K562 (cell line): ENCODE measurements at regions not wholly inside any gene's neighbourhood (a gene's known extent, or its start where the extent isn't known, plus 50 kb on each side); places are given as distances from the start of the nearest gene placed in this dataset.

Experiments
- ATAC-seq: fragments of 200-7000 bp; cut with Tn5 transposase; 3 replicates; pipeline ENCODE4 v1.9.1; 2020; ENCODE audit warnings: moderate library complexity
- BruUV-seq: library from RNA; stranded (reverse); fragments of 400-500 nt; replicated peaks from 2 replicates; lab custom pipeline; 2021; lab: Mats Ljungman, UMichigan
- CTCF ChIA-PET: fragments of 300-600 bp; formaldehyde crosslinking; extraction: SDS; loops from one replicate; lab custom pipeline; 2021; ENCODE audit warnings: low intra/inter-chr PET ratio; lab: Yijun Ruan, JAX
- POLR2A ChIA-PET: fragments of 300-600, 350-650 bp; sonication (Branson Sonifier 250); formaldehyde crosslinking; extraction: SDS; loops from one replicate; lab custom pipeline; 2021; ENCODE audit warnings: antibody characterized with exemption, inconsistent platforms; lab: Yijun Ruan, JAX
- DNase-seq, 4 experiments: peaks; one replicate each; pipeline versions ENCODE4 v3.0.0 to v3.0.0-alpha.2; 2011 to 2018; ENCODE audit warnings: low spot score in 3 of 4, mixed read lengths in 3 of 4; ENCODE audit errors: extremely low read depth in 1 of 4
- FAIRE-seq: peaks from 2 replicates; lab custom pipeline; 2011; peaks lifted over from hg19 to GRCh38; lab: Jason Lieb, UNC
- H2AFZ ChIP-seq: 2 replicates; pipeline ENCODE4 v1.6.0; 2011; ENCODE audit warnings: low read depth, low read length, control low read depth, inconsistent platforms
- H3K27ac ChIP-seq: fragments of 200-600 bp; 3 replicates; pipeline ENCODE4 v1.8.0; 2011; ENCODE audit warnings: low read depth, mild to moderate bottlenecking, control low read depth, inconsistent platforms, low read length, moderate library complexity, mixed read lengths; ENCODE audit errors: extremely low read depth
- H3K27me3 ChIP-seq, 2 experiments: fragments of 300-600 bp in 1 of 2; 2 replicates in 1 of 2; 3 replicates in 1 of 2; pipeline versions ENCODE4 v1.6.0 to v1.8.0; 2011; ENCODE audit warnings: inconsistent platforms in 2 of 2, low read length in 2 of 2, mild to moderate bottlenecking in 1 of 2, mixed read lengths in 1 of 2, moderate library complexity in 1 of 2; ENCODE audit not compliant: control insufficient read depth in 2 of 2, insufficient read depth in 2 of 2
- H3K36me3 ChIP-seq: fragments of 300-600 bp; 3 replicates; pipeline ENCODE4 v1.8.0; 2011; ENCODE audit warnings: mild to moderate bottlenecking, low read length, inconsistent platforms; ENCODE audit not compliant: control insufficient read depth, insufficient read depth
- H3K4me1 ChIP-seq, 2 experiments: fragments of 200-600 bp in 1 of 2; replicated peaks in 1 of 2; 2 replicates in 1 of 2; 3 replicates in 1 of 2; pipeline versions ENCODE4 v1.5.1 to v1.8.0; 2011; ENCODE audit warnings: inconsistent platforms in 2 of 2, low read length in 2 of 2, mild to moderate bottlenecking in 1 of 2, mixed read lengths in 1 of 2, moderate library complexity in 1 of 2; ENCODE audit not compliant: control insufficient read depth in 2 of 2, insufficient read depth in 2 of 2
- H3K4me2 ChIP-seq: 2 replicates; pipeline ENCODE4 v1.6.1; 2011; ENCODE audit warnings: low read length, control low read depth, inconsistent platforms, mixed read lengths; ENCODE audit not compliant: insufficient read depth
- H3K4me3 ChIP-seq: fragments of 200-600 bp; sonication (generic), shearing (Covaris generic); 2 replicates; pipeline ENCODE4 v1.5.1; 2016; ENCODE audit warnings: control low read depth, inconsistent platforms
- H3K79me2 ChIP-seq: fragments of 200-600 bp; 3 replicates; pipeline ENCODE4 v1.8.0; 2011; ENCODE audit warnings: low read length, inconsistent platforms; ENCODE audit not compliant: control insufficient read depth, insufficient read depth
- H3K9ac ChIP-seq, 2 experiments: 2 replicates each; pipeline versions ENCODE4 v1.6.0 to v1.6.1; 2011; ENCODE audit warnings: low read depth in 2 of 2, low read length in 2 of 2, control low read depth in 1 of 2, inconsistent platforms in 1 of 2, mild to moderate bottlenecking in 1 of 2, mixed read lengths in 1 of 2; ENCODE audit not compliant: insufficient read depth in 1 of 2
- H3K9me1 ChIP-seq: one replicate; pipeline ENCODE4 v1.6.0; 2011; ENCODE audit warnings: inconsistent platforms, mild to moderate bottlenecking, low read length, moderate library complexity; ENCODE audit not compliant: control insufficient read depth, insufficient read depth
- H3K9me3 ChIP-seq: replicated peaks from 2 replicates; pipeline ENCODE4 v1.5.1; 2011; ENCODE audit warnings: low read depth, low read length, inconsistent platforms; ENCODE audit not compliant: control insufficient read depth, insufficient read depth
- H4K20me1 ChIP-seq: replicated peaks from 2 replicates; pipeline ENCODE4 v1.6.1; 2011; ENCODE audit warnings: low read length, inconsistent platforms, mixed read lengths; ENCODE audit not compliant: control insufficient read depth, insufficient read depth
- PCBP1 ChIP-seq: fragments of 200-400 bp; formaldehyde crosslinking; IDR thresholded peaks from 2 replicates; pipeline ENCODE4 v1.6.1; 2018; ENCODE audit warnings: mild to moderate bottlenecking, low read depth, low read length; ENCODE audit not compliant: poor library complexity, severe bottlenecking
- PHB ChIP-seq: fragments of 250-450 bp; sonication (Bioruptor Pico); IDR thresholded peaks from 2 replicates; pipeline ENCODE4 v1.5.0; 2021
- SMC3 ChIP-seq: conservative IDR thresholded peaks from 2 replicates; pipeline ENCODE4 v1.6.1; 2011; ENCODE audit warnings: low read depth, low read length, improper control_type of control experiment; ENCODE audit not compliant: insufficient read depth
- SP1 ChIP-seq: sonication (generic); formaldehyde crosslinking; IDR thresholded peaks from 2 replicates; pipeline ENCODE4 v1.8.1; 2022; ENCODE audit warnings: mild to moderate bottlenecking, missing genetic modification reagents
- WGBS: fragments of 100-300 bp; shearing (Covaris generic); methylation state at CpG from one replicate; pipeline ENCODE4 v1.1.6; 2016; ENCODE audit warnings: low coverage, mixed read lengths; ENCODE audit not compliant: insufficient coverage; ENCODE audit errors: missing lambda C conversion rate; 5-methylcytosine and 5-hydroxymethylcytosine counted together
- in situ Hi-C: fragments of 300-500 bp; cut with MboI; formaldehyde crosslinking; loops from 4 replicates; pipeline ENCODE4 v1.15.0; 2018; ENCODE audit warnings: inconsistent platforms, mixed read lengths
- intact Hi-C: fragments of 100-400 bp; cut with micrococcal nuclease; formaldehyde crosslinking; loops from 2 replicates; pipeline ENCODE4 v1.14.2; 2022
- TF ChIP-seq, protein P1 (sequence below), 2 experiments: fragments of 200-800 bp in 1 of 2; sonication (Bioruptor generic) in 1 of 2; sonication (generic) in 1 of 2; formaldehyde crosslinking in 1 of 2; IDR thresholded peaks in 1 of 2; conservative IDR thresholded peaks in 1 of 2; 2 replicates each; pipeline versions ENCODE4 v1.5.0 to v1.6.1; 2016 to 2020; ENCODE audit warnings: missing compliant biosample characterization in 1 of 2, missing genetic modification characterization in 1 of 2, missing genetic modification reagents in 1 of 2
- TF ChIP-seq, protein P2 (sequence below): fragments of 200-800 bp; sonication (Bioruptor generic); IDR thresholded peaks from 2 replicates; pipeline ENCODE4 v1.6.1; 2017; ENCODE audit warnings: missing genetic modification characterization, missing compliant biosample characterization

DNA sequence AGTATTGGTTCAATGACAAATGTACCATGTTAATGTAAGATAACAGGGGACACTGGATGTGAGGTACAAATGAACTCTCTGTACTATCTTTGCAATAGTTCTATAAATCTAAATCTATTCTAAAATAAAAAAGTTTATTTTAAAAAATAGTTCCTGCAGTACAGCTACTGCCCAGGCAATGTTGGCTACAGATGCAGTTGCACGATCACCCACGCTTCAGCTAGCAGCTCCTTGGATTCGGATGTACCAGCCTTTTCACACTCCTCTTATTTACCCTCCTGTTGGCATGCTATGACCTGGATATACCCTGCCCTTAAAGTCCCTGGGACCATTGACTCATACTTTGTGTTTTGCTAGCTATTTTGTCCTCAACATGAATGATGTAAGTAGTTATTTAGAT, 185.4 kb upstream of the SMARCA2 start (continued):
- TF ChIP-seq, protein P1, sequence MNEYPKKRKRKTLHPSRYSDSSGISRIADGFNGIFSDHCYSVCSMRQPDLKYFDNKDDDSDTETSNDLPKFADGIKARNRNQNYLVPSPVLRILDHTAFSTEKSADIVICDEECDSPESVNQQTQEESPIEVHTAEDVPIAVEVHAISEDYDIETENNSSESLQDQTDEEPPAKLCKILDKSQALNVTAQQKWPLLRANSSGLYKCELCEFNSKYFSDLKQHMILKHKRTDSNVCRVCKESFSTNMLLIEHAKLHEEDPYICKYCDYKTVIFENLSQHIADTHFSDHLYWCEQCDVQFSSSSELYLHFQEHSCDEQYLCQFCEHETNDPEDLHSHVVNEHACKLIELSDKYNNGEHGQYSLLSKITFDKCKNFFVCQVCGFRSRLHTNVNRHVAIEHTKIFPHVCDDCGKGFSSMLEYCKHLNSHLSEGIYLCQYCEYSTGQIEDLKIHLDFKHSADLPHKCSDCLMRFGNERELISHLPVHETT (CRISPR knock-in tag; conservative IDR thresholded peaks at IDR 0.05 in 1 of 2, IDR thresholded peaks at IDR 0.05 in 1 of 2) = no peak
- no peak for TF ChIP-seq PCBP1
- TF ChIP-seq, protein P2, sequence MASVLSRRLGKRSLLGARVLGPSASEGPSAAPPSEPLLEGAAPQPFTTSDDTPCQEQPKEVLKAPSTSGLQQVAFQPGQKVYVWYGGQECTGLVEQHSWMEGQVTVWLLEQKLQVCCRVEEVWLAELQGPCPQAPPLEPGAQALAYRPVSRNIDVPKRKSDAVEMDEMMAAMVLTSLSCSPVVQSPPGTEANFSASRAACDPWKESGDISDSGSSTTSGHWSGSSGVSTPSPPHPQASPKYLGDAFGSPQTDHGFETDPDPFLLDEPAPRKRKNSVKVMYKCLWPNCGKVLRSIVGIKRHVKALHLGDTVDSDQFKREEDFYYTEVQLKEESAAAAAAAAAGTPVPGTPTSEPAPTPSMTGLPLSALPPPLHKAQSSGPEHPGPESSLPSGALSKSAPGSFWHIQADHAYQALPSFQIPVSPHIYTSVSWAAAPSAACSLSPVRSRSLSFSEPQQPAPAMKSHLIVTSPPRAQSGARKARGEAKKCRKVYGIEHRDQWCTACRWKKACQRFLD (CRISPR knock-in tag) = no peak

DNA sequence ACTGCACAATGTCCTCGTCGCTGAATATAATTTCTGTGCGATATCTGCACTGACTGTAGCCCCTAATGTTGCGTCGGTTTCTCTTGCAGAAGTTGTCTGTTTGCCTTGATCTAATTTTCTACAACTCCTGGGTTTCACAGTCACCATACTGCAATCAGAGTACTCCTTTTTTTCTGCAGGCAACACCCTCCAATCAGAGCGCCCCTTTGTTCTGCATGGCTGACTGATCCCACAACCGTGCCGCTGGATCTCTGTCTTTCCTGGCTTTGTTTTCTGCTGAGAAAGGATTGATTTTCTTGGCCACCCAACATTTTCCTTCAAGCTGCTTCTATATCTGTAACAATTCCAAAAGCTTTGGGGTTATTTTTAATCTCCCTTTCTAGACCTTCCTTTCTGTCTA, 182.2 kb upstream of the SMARCA2 start:
- ChIA-PET CTCF (no interaction called here), POLR2A (no interaction called here)
- Histone ChIP-seq H3K27me3 (no peaks in the 10 kb centered on the region), H3K79me2 (no peaks in the 10 kb centered on the region), H3K36me3 (no peaks in the 10 kb centered on the region), H3K4me3 (no peak overlapping the region), H3K27ac (no peak overlapping the region), H3K9ac (no peak overlapping the region), H3K4me2 (no peak overlapping the region), H3K9me1 (no peaks in the 10 kb centered on the region), H3K4me1 (no peaks in the 10 kb centered on the region), H4K20me1 (no peaks in the 10 kb centered on the region), H2AFZ (no peak overlapping the region), H3K9me3 (no peaks in the 10 kb centered on the region)
- FAIRE-seq = no peak
- ATAC-seq = no peak
- DNase-seq = no peak
- in situ Hi-C loops = no loop called here
- intact Hi-C loops = no loop called here
- BruUV-seq = no TSS peak
- TF ChIP-seq SMC3 (no peak), PHB (no peak), SP1 (CRISPR knock-in tag) (no peak)
- WGBS = 0% methylated on average over 7 of the region's 8 CpGs
